ENCODE measurements at regions not wholly inside any gene's neighbourhood (a gene's known extent, or its start where the extent isn't known, plus 50 kb on each side); places are given as distances from the start of the nearest gene placed in this dataset.

DNA sequence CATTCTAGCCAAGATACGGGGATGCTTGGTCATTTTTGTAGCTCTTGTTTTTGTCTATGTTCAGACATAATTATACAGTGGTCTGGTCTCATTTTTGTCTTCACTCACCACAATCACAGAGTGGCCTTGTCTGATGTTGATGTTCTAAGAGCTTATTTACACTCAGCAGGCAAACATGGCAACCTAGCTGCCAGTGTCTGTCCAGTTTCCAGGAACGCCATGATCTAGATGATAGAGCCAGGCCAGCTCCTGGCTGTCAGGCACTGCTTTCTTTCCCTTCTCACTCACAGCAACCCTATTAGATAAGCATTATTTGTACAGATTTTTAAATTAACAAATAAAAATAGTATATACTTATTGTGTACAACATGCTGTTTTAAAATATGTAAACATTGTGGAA, 98.6 kb upstream of the PHF14 start:
- DNase-seq (ENCODE audit: low read depth in 4 of 4, low spot score in 3 of 4) = no peak

DNA sequence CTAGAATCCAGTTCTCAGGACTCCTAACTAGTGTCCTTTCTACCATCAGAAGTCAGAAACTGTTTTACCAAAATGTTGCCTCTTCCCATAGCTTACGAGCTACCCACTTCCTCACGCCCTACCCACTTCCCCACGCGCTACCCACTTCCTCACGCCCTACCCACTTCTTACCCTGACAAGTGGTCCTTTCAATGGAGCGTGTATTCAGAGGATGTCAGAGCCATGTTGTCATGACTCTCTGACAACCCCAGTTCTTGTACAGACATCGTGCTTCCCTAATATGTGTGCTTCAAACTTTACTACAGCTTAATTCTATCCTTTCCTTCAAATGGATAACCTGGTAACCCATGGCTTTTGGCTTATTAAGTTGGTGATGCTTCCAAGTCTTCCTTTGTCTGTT, 84.8 kb upstream of the PHF14 start:
- no peak for DNase-seq (ENCODE audit: low read depth in 4 of 4, low spot score in 3 of 4)

DNA sequence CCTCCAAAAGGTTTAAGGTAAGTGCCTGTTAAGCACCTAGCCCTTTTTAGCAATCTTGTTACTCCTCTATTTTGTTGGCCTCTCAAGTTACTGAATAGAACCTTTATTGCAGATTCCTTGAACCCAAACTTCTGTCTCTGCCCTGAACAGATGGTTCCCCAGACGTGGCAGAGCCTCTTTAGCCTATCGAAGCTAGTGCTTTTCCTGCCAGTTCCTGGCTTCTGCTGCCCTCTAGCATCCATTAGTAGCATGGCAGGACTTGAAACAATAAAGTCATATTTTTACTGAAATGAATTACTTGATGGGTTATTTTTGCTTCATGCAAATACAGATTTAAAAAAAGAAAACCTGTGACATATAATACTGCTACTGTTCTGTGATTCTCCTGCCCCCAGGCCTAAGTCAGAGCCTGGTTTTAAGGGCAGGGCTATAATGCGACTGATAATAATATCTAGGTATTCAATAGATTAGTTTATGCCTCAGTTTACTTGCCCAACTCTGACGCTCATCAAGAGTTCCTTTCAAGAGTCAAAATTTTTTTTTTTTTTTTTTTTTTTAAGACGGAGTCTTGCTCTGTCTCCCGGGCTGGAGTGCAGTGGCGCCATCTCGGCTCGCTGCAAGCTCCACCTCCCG, 84.3 kb upstream of the PHF14 start:
- DNase-seq (ENCODE audit: low read depth in 4 of 4, low spot score in 3 of 4) = peak; percentile 8 to 20 (median 16)

DNA sequence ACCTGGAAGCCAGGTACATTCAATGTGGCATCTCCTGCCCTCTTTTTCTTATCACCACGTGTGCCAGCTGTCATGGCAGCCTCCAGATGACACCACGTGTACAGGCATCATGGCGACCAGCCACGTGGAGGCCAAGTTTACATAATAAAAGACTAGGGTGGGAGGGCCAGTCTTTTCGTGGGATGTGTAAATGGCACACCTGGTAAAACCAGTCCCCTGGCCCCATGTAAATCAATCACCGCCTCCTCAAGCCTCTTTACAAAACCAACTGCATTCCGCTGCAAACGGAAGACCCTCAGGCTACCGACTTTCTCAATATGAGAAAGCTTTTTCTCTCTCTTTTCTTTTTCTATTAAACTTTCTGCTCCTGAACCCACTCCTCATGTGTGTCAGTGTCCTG, 65.1 kb upstream of the PHF14 start:
- DNase-seq (ENCODE audit: low read depth in 4 of 4, low spot score in 3 of 4) = no peak

DNA sequence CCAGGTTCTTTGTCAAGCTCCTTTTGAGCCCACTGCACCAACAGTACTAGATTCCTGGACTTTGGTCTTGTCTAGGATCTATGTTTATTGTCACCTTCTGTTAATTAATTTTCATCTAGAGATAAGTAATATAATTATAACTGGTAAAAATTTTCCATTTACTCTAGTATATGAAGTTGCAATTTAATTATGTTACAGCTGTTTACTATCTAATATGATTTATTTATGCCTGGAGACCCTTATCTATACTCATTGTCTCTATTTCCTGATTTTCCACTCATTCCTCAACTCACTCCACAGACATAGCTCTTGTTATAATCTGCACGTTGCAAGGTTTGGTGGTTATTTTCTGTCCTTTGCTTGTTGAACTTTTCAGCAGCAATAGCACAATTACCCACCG, 63.2 kb upstream of the PHF14 start:
- DNase-seq (ENCODE audit: low read depth in 4 of 4, low spot score in 3 of 4) = no peak

DNA sequence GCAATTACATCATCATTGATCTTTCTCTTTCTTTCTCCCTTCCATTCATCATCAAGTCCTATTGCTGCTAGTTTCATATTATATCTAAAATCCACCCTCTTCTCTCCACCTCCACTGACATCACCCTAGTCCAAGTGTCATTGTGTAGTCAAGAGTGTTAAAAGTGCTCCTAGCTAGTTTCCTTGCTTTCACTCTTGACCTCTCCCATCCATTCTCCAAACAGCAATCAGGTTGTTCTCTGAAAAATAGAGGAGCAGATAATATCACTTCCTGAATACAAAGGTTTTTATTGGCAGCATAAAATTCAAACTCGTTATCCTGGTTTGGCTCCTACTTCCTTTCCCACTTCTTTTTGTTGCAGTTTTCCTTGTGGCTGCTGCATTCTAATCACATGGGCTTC, 61.6 kb upstream of the PHF14 start:
- no peak for DNase-seq (ENCODE audit: low read depth in 4 of 4, low spot score in 3 of 4)

DNA sequence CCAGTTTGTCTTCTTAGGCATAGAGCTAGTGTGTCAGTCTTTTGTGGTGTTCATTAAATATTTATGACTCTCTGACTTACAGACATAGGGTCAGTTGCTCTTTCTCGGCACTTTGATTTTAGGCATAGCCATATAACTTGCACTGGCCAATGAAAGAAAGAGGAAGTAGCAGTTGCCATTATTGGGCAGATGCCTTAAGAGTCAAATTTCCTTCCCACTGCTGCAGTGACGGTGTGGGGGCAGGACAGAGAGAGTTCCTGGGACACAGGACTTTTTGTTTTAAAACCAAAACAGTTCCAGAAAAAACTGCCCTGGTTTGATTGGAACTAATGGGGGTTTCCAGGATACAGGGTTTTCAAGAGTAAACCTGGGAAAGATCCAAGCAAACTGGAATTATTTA, 60.2 kb upstream of the PHF14 start:
- DNase-seq (ENCODE audit: low read depth in 4 of 4, low spot score in 3 of 4) = no peak

DNA sequence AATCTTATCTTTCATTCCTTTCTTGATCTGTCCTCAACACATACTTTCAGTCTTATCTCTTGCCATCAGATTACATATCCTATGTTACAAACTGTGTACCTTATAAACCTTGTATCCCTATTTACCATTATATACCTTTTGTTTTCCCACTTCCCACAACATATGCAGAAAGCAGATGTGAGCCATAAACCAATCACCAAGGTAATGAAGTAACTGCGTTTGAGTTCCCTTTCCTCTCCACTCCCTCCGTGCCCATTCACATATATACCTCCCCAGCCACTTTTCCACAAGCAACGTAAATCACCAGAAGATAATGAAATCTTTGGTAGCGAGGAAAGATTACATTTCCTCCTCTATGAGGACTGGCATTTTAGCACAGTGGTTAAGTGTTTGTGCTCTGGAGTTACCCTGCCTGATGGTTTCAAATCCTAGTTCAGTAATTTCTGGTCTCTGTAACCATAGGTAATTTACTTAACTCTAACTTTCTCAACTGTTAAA, 55.5 kb upstream of the PHF14 start:
- DNase-seq (ENCODE audit: low read depth in 4 of 4, low spot score in 3 of 4) = no peak

DNA sequence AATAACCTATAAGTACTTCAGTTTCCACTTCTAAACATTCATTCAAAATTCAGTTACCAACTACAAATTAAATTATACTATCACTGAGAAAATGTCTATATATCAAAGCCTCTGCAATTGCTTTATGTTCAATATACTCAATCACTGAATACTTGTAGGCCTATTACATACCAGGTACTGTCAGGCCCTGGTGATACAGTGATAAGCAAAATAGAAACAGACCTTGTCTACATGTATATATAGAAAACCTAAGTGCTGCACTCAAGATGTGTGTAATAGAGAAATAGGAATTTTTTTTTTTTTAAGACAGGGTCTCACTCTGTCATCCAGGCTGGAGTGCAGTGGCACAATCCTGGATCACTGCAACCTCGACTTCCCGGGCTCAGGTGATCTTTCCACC, 53.7 kb upstream of the PHF14 start:
- DNase-seq (ENCODE audit: low read depth in 4 of 4, low spot score in 3 of 4) = no peak

All from right renal pelvis (tissue), 4 donors.